IMR-90 (cell line): ENCODE measurements at regions not wholly inside any gene's neighbourhood (a gene's known extent, or its start where the extent isn't known, plus 50 kb on each side); places are given as distances from the start of the nearest gene placed in this dataset.

Experiments
- CEBPB ChIP-seq: IDR thresholded peaks from 2 replicates; pipeline ENCODE4 v1.6.1; 2012; ENCODE audit warnings: low read depth, low read length, improper control_type of control experiment
- NFE2L2 ChIP-seq: fragments of 150-350 bp; IDR thresholded peaks from 2 replicates; pipeline ENCODE4 v1.6.1; 2016; ENCODE audit warnings: low read depth, mild to moderate bottlenecking, low read length
- POLR2A ChIP-seq: IDR thresholded peaks from 2 replicates; pipeline ENCODE4 v1.6.1; 2012; ENCODE audit warnings: mild to moderate bottlenecking, low read depth, low read length
- SMC3 ChIP-seq: fragments of 150-350 bp; IDR thresholded peaks from 2 replicates; pipeline ENCODE4 v1.6.1; 2016; ENCODE audit warnings: low read depth, mild to moderate bottlenecking, antibody characterized with exemption, low read length, moderate library complexity
- TF ChIP-seq, protein P1 (sequence below): fragments of 150-350 bp; IDR thresholded peaks from 2 replicates; pipeline ENCODE4 v1.6.1; 2016; ENCODE audit warnings: low read depth, mild to moderate bottlenecking, low read length, moderate library complexity, borderline replicate concordance
- TF ChIP-seq, protein P2 (sequence below): conservative IDR thresholded peaks from 2 replicates; pipeline ENCODE4 v1.5.1; 2012; ENCODE audit warnings: mild to moderate bottlenecking, low read depth, low read length, improper control_type of control experiment

DNA sequence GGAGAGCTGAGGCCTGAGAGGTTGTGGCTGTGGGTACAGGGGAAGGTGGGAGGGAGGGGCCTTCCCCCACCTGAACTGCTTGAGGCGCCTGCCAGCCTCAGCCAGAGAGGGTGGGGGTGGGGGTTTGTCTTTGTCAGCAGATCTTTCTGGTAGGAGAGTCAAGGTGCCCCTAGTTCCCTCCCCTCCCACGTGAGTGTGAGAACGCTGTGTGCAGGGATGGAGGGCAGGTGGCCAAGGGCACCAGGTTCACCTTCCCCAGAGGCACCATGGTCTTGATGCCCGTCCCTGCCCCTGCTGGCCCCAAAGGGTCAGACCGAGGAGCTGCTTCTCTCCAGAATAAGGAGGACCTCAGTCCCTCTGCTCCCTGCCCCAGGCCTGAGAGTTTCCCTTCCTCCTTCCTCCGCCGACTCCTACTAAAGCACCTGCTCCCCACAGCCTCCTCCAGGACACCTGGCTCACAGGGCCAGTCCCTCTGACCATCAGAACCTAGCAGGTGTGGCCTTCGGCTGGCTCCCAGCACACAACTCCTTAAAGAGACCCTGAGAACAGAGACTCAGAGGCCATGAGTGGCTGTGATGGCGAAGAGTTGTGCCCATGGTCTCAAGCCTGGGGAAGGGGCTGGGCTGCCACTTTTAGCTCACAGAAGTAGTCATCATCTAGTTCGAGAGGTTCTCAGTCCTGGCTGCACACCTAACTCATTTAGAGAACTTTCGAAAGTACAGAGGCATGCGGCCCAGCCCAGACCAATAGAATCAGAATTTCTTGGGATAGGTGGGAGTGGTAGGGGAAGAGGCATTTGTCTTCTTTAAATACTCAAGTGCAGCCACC lies 113.2 kb upstream of the LHX1 start:
- TF ChIP-seq, protein P1, sequence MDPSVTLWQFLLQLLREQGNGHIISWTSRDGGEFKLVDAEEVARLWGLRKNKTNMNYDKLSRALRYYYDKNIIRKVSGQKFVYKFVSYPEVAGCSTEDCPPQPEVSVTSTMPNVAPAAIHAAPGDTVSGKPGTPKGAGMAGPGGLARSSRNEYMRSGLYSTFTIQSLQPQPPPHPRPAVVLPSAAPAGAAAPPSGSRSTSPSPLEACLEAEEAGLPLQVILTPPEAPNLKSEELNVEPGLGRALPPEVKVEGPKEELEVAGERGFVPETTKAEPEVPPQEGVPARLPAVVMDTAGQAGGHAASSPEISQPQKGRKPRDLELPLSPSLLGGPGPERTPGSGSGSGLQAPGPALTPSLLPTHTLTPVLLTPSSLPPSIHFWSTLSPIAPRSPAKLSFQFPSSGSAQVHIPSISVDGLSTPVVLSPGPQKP = no peak
- TF ChIP-seq, protein P2, sequence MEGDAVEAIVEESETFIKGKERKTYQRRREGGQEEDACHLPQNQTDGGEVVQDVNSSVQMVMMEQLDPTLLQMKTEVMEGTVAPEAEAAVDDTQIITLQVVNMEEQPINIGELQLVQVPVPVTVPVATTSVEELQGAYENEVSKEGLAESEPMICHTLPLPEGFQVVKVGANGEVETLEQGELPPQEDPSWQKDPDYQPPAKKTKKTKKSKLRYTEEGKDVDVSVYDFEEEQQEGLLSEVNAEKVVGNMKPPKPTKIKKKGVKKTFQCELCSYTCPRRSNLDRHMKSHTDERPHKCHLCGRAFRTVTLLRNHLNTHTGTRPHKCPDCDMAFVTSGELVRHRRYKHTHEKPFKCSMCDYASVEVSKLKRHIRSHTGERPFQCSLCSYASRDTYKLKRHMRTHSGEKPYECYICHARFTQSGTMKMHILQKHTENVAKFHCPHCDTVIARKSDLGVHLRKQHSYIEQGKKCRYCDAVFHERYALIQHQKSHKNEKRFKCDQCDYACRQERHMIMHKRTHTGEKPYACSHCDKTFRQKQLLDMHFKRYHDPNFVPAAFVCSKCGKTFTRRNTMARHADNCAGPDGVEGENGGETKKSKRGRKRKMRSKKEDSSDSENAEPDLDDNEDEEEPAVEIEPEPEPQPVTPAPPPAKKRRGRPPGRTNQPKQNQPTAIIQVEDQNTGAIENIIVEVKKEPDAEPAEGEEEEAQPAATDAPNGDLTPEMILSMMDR = no peak
- TF ChIP-seq CEBPB (no peak), POLR2A (no peak), NFE2L2 (no peak), SMC3 (no peak)
